PC-9 (cell line): ENCODE measurements at regions not wholly inside any gene's neighbourhood (a gene's known extent, or its start where the extent isn't known, plus 50 kb on each side); places are given as distances from the start of the nearest gene placed in this dataset.

Source experiments
- BruUV-seq: library from RNA; stranded (reverse); fragments of 400-500 nt; replicated peaks from 2 replicates; lab custom pipeline; 2021; lab: Mats Ljungman, UMichigan
- CTCF ChIA-PET: fragments of 300-600 bp; sonication (Branson Sonifier 250); formaldehyde crosslinking; loops from one replicate; lab custom pipeline; 2022; ENCODE audit warnings: antibody characterized with exemption; lab: Charles Lee
- POLR2A ChIA-PET: fragments of 300-600 bp; sonication (Branson Sonifier 250); formaldehyde crosslinking; loops from one replicate; lab custom pipeline; 2022; ENCODE audit warnings: antibody characterized with exemption; ENCODE audit not compliant: unreplicated experiment; lab: Charles Lee
- DNase-seq, 2 experiments: peaks; one replicate each; pipeline versions ENCODE4 v3.0.0 to v3.0.0-alpha.2; 2015 to 2022; ENCODE audit warnings: mixed read lengths in 1 of 2
- H2AFZ ChIP-seq: fragments of 200-600 bp; sonication (generic); 2 replicates; pipeline ENCODE4 v1.8.1; 2017; ENCODE audit warnings: antibody characterized with exemption
- H3F3A ChIP-seq: fragments of 200-600 bp; sonication (generic); 2 replicates; pipeline ENCODE4 v1.8.1; 2017; ENCODE audit warnings: antibody characterized with exemption, mild to moderate bottlenecking, low read depth; ENCODE audit not compliant: insufficient read depth
- H3K27ac ChIP-seq: fragments of 200-600 bp; sonication (generic); 2 replicates; pipeline ENCODE4 v1.6.1; 2016; ENCODE audit warnings: mixed run types
- H3K27me3 ChIP-seq: fragments of 200-600 bp; sonication (generic); 2 replicates; pipeline ENCODE4 v1.6.1; 2016; ENCODE audit warnings: low read depth, mixed run types; ENCODE audit not compliant: insufficient read depth
- H3K36me3 ChIP-seq: fragments of 200-600 bp; sonication (generic); 2 replicates; pipeline ENCODE4 v1.6.1; 2016; ENCODE audit warnings: low read depth, mixed run types
- H3K4me1 ChIP-seq: fragments of 200-600 bp; sonication (generic); replicated peaks from 2 replicates; pipeline ENCODE4 v1.6.1; 2016; ENCODE audit warnings: mixed run types; ENCODE audit not compliant: insufficient read depth
- H3K4me2 ChIP-seq: fragments of 200-600 bp; sonication (generic); 2 replicates; pipeline ENCODE4 v1.6.1; 2017; ENCODE audit warnings: mixed run types
- H3K4me3 ChIP-seq: fragments of 200-600 bp; sonication (generic); 2 replicates; pipeline ENCODE4 v1.6.1; 2016; ENCODE audit warnings: mixed run types
- H3K79me2 ChIP-seq: fragments of 200-600 bp; sonication (generic); 2 replicates; pipeline ENCODE4 v1.6.1; 2017; ENCODE audit warnings: low read depth, mixed run types
- H3K9me2 ChIP-seq: fragments of 200-600 bp; sonication (generic); 2 replicates; pipeline ENCODE4 v1.8.1; 2017; ENCODE audit warnings: mild to moderate bottlenecking; ENCODE audit not compliant: insufficient read depth
- H3K9me3 ChIP-seq: fragments of 200-600 bp; sonication (generic); 2 replicates; pipeline ENCODE4 v1.8.1; 2016; ENCODE audit warnings: low read depth; ENCODE audit not compliant: insufficient read depth
- H4K20me1 ChIP-seq: fragments of 200-600 bp; sonication (generic); 2 replicates; pipeline ENCODE4 v1.8.1; 2017; ENCODE audit not compliant: insufficient read depth
- CTCF ChIP-seq: fragments of 200-600 bp; sonication (generic); conservative IDR thresholded peaks from 2 replicates; pipeline ENCODE4 v1.6.1; 2017; ENCODE audit warnings: mixed run types, antibody characterized with exemption, mild to moderate bottlenecking, moderate library complexity
- EZH2 ChIP-seq: fragments of 200-600 bp; sonication (generic); IDR thresholded peaks from 2 replicates; pipeline ENCODE4 v1.8.0; 2017; ENCODE audit warnings: antibody characterized with exemption, low read depth
- intact Hi-C: fragments of 100-400 bp; cut with micrococcal nuclease; formaldehyde crosslinking; loops from one replicate; pipeline ENCODE4 v1.10.0; 2022; ENCODE audit not compliant: unreplicated experiment

GRCh38 chr6:132931936-132932514 is 117.7 kb downstream of the RPS12 start:
- Histone ChIP-seq H3K4me1 (peaks cover 5% of the 10 kb centered on the region; the same call in 1 of the 2 replicates), H3F3A (no peaks in the 10 kb centered on the region), H3K4me3 (no peak overlapping the region), H3K27me3 (no peaks in the 10 kb centered on the region), H4K20me1 (no peaks in the 10 kb centered on the region; the same call in 1 of the 2 replicates), H3K4me2 (0 out of 2 replicates have a peak overlapping the region, but pooled peaks have one; percentile 1), H3K9me2 (no peaks in the 10 kb centered on the region), H2AFZ (no peak overlapping the region), H3K79me2 (no peaks in the 10 kb centered on the region), H3K9me3 (no peaks in the 10 kb centered on the region), H3K27ac (no peak overlapping the region), H3K36me3 (no peaks in the 10 kb centered on the region)
- ChIA-PET POLR2A (no interaction called here), CTCF (no interaction called here)
- no peak for TF ChIP-seq CTCF
- TF ChIP-seq EZH2 = no peak
- no TSS peak for BruUV-seq
- intact Hi-C loops = loop anchor here (10.0 kb wide), 1 partner anchor 397 kb away; the partner anchor contains the start of gene TAAR9
- DNase-seq = peak; percentile 42 to 47

GRCh38 chr6:132932588-132932987 is 118.2 kb downstream of the RPS12 start:
- H3K4me2 ChIP-seq = no peak overlapping the region
- no peak overlapping the region for H2AFZ ChIP-seq
- CTCF ChIA-PET = no interaction called here

GRCh38 chr6:132933090-132933489 is 118.7 kb downstream of the RPS12 start:
- no peaks in the 10 kb centered on the region for H3K79me2 ChIP-seq
- no peaks in the 10 kb centered on the region for H4K20me1 ChIP-seq
- H2AFZ ChIP-seq = no peak overlapping the region
- peaks cover 5% of the 10 kb centered on the region; the same call in 1 of the 2 replicates for H3K4me1 ChIP-seq
- H3K4me3 ChIP-seq = no peak overlapping the region
- TF ChIP-seq EZH2 (no peak), CTCF (no peak)
- H3F3A ChIP-seq = no peaks in the 10 kb centered on the region
- H3K36me3 ChIP-seq = no peaks in the 10 kb centered on the region
- BruUV-seq = no TSS peak
- ChIA-PET CTCF (no interaction called here), POLR2A (no interaction called here)
- no peaks in the 10 kb centered on the region for H3K9me3 ChIP-seq
- no peaks in the 10 kb centered on the region for H3K9me2 ChIP-seq
- DNase-seq = no peak
- intact Hi-C loops = loop anchor here (10.0 kb wide), 1 partner anchor 398 kb away; the partner anchor contains the start of gene TAAR9
- no peak overlapping the region for H3K27ac ChIP-seq
- H3K4me2 ChIP-seq = no peak overlapping the region
- no peaks in the 10 kb centered on the region for H3K27me3 ChIP-seq

More at GRCh38 chr6:132932588-132932987, 118.2 kb downstream of the RPS12 start:
- intact Hi-C loops = loop anchor here (10.0 kb wide), 1 partner anchor 398 kb away; the partner anchor contains the start of gene TAAR9
- DNase-seq = no peak
- Histone ChIP-seq H3K9me3 (no peaks in the 10 kb centered on the region), H3K27me3 (no peaks in the 10 kb centered on the region), H3F3A (no peaks in the 10 kb centered on the region), H4K20me1 (no peaks in the 10 kb centered on the region; the same call in 1 of the 2 replicates), H3K4me1 (peaks cover 5% of the 10 kb centered on the region; the same call in 1 of the 2 replicates), H3K36me3 (no peaks in the 10 kb centered on the region), H3K79me2 (no peaks in the 10 kb centered on the region), H3K27ac (no peak overlapping the region), H3K9me2 (no peaks in the 10 kb centered on the region), H3K4me3 (no peak overlapping the region)
- POLR2A ChIA-PET = no interaction called here
- TF ChIP-seq CTCF (no peak), EZH2 (no peak)
- BruUV-seq = no TSS peak
